HepG2 (cell line): ENCODE measurements at regions not wholly inside any gene's neighbourhood (a gene's known extent, or its start where the extent isn't known, plus 50 kb on each side); places are given as distances from the start of the nearest gene placed in this dataset.

Experiments used
- ATAC-seq: fragments of 200-7000 bp; cut with Tn5 transposase; 3 replicates; pipeline ENCODE4 v1.9.1; 2020; ENCODE audit warnings: mild to moderate bottlenecking, moderate library complexity
- BruUV-seq: library from RNA; stranded (reverse); fragments of 400-500 nt; replicated peaks from 2 replicates; lab custom pipeline; 2021; lab: Mats Ljungman, UMichigan
- CTCF ChIA-PET: fragments of 300-600 bp; formaldehyde crosslinking; extraction: SDS; loops from one replicate; lab custom pipeline; 2021; ENCODE audit warnings: low total read pairs, inconsistent platforms, low intra/inter-chr PET ratio; lab: Yijun Ruan, JAX
- POLR2A ChIA-PET: fragments of 350-600 bp; sonication (Branson Sonifier 250); formaldehyde crosslinking; loops from one replicate; lab custom pipeline; 2020; ENCODE audit warnings: antibody characterized with exemption, inconsistent platforms; lab: Yijun Ruan, JAX
- DNase-seq: peaks from one replicate; pipeline ENCODE4 v3.0.0-alpha.2; 2015; ENCODE audit warnings: low spot score
- FAIRE-seq: peaks from 3 replicates; lab custom pipeline; 2011; peaks lifted over from hg19 to GRCh38; lab: Jason Lieb, UNC
- H2AFZ ChIP-seq: one replicate; pipeline ENCODE4 v1.6.1; 2011; ENCODE audit warnings: low read length, inconsistent platforms
- H3K27ac ChIP-seq: fragments of 300-600 bp; 3 replicates; pipeline ENCODE4 v1.8.0; 2011; ENCODE audit warnings: mixed run types, mild to moderate bottlenecking, mixed read lengths, low read length, inconsistent platforms; ENCODE audit not compliant: insufficient read depth; ENCODE audit errors: extremely low read length
- H3K27me3 ChIP-seq, 2 experiments: fragments of 200-600 bp in 1 of 2; 2 replicates in 1 of 2; 3 replicates in 1 of 2; pipeline versions ENCODE4 v1.6.0 to v1.8.0; 2011; ENCODE audit warnings: low read length in 2 of 2, mild to moderate bottlenecking in 2 of 2, moderate library complexity in 2 of 2, inconsistent platforms in 1 of 2; ENCODE audit not compliant: insufficient read depth in 2 of 2, control insufficient read depth in 1 of 2
- H3K36me3 ChIP-seq, 2 experiments: fragments of 200-600 bp in 1 of 2; replicated peaks in 1 of 2; 2 replicates in 1 of 2; 3 replicates in 1 of 2; pipeline versions ENCODE4 v1.5.1 to v1.8.0; 2011; ENCODE audit warnings: low read length in 2 of 2, inconsistent platforms in 1 of 2; ENCODE audit not compliant: insufficient read depth in 2 of 2, control insufficient read depth in 1 of 2
- H3K4me1 ChIP-seq: 2 replicates; pipeline ENCODE4 v1.5.1; 2012; ENCODE audit warnings: low read length, inconsistent platforms; ENCODE audit not compliant: insufficient read depth
- H3K4me2 ChIP-seq: 2 replicates; pipeline ENCODE4 v1.6.0; 2011; ENCODE audit warnings: low read depth, low read length, inconsistent platforms
- H3K4me3 ChIP-seq, 3 experiments: fragments of 200-600 bp in 1 of 3; sonication (generic), shearing (Covaris generic) in 1 of 3; replicated peaks in 1 of 3; 2 replicates each; pipeline ENCODE4 v1.5.1; 2011 to 2016; ENCODE audit warnings: low read length in 3 of 3, inconsistent platforms in 2 of 3, low read depth in 2 of 3, mild to moderate bottlenecking in 2 of 3, control low read depth in 1 of 3, mixed read lengths in 1 of 3; ENCODE audit not compliant: insufficient read depth in 1 of 3
- H3K79me2 ChIP-seq: one replicate; pipeline ENCODE4 v1.6.1; 2011; ENCODE audit warnings: low read length, inconsistent platforms; ENCODE audit not compliant: insufficient read depth
- H3K9ac ChIP-seq: 2 replicates; pipeline ENCODE4 v1.6.0; 2011; ENCODE audit warnings: mild to moderate bottlenecking, low read depth, low read length, inconsistent platforms; ENCODE audit not compliant: insufficient read depth
- H3K9me3 ChIP-seq: 2 replicates; pipeline ENCODE4 v1.5.1; 2012; ENCODE audit warnings: mild to moderate bottlenecking, low read length
- H4K20me1 ChIP-seq: 2 replicates; pipeline ENCODE4 v1.6.0; 2011; ENCODE audit warnings: inconsistent platforms, mild to moderate bottlenecking, low read length, moderate library complexity; ENCODE audit not compliant: insufficient read depth
- EED ChIP-seq: sonication (generic); formaldehyde crosslinking; IDR thresholded peaks from 2 replicates; pipeline ENCODE4 v1.5.0; 2020; ENCODE audit warnings: mild to moderate bottlenecking, missing genetic modification reagents
- IKZF4 ChIP-seq: sonication (generic); formaldehyde crosslinking; IDR thresholded peaks from 2 replicates; pipeline ENCODE4 v1.5.1; 2020; ENCODE audit warnings: borderline replicate concordance, mild to moderate bottlenecking, low read depth, missing genetic modification reagents; ENCODE audit errors: not compliant biosample characterization
- PAWR ChIP-seq: sonication (generic); formaldehyde crosslinking; IDR thresholded peaks from 2 replicates; pipeline ENCODE4 v1.4.0; 2020; ENCODE audit warnings: missing genetic modification reagents, mild to moderate bottlenecking, borderline replicate concordance
- REPIN1 ChIP-seq: sonication (generic); formaldehyde crosslinking; IDR thresholded peaks from 2 replicates; pipeline ENCODE4 v1.8.0; 2022; ENCODE audit warnings: missing genetic modification reagents, low read depth, mild to moderate bottlenecking, borderline replicate concordance
- ZBTB21 ChIP-seq: sonication (generic); formaldehyde crosslinking; IDR thresholded peaks from 2 replicates; pipeline ENCODE4 v1.4.0; 2020; ENCODE audit warnings: missing genetic modification reagents
- ZFYVE20 ChIP-seq: sonication (generic); formaldehyde crosslinking; IDR thresholded peaks from 2 replicates; pipeline ENCODE4 v1.8.0; 2023; ENCODE audit warnings: low read depth, mild to moderate bottlenecking, moderate library complexity, missing genetic modification reagents, borderline replicate concordance
- ZNF232 ChIP-seq: sonication (generic); formaldehyde crosslinking; IDR thresholded peaks from 2 replicates; pipeline ENCODE4 v1.4.0; 2020; ENCODE audit warnings: missing genetic modification reagents, borderline replicate concordance
- ZNF556 ChIP-seq: sonication (generic); formaldehyde crosslinking; IDR thresholded peaks from 2 replicates; pipeline ENCODE4 v1.4.0; 2020; ENCODE audit warnings: mild to moderate bottlenecking, missing genetic modification reagents, borderline replicate concordance
- ZNF761 ChIP-seq: sonication (generic); formaldehyde crosslinking; conservative IDR thresholded peaks from 2 replicates; pipeline ENCODE4 v1.4.0; 2020; ENCODE audit warnings: mild to moderate bottlenecking, missing genetic modification reagents
- WGBS: methylation state at CpG from one replicate; pipeline ENCODE4 v1.1.6; 2017; ENCODE audit warnings: low lambda C conversion rate; 5-methylcytosine and 5-hydroxymethylcytosine counted together
- in situ Hi-C: cut with HindIII; loops from 2 replicates; pipeline ENCODE4 v1.10.0; 2017; ENCODE audit warnings: low pct_unique_long_range_greater_than_20kb; ENCODE audit not compliant: extremely low pct_ligation_motif_present
- intact Hi-C: fragments of 100-400 bp; cut with micrococcal nuclease; formaldehyde crosslinking; loops from one replicate; pipeline ENCODE4 v1.10.0; 2022; ENCODE audit not compliant: unreplicated experiment
- TF ChIP-seq, protein P1 (sequence below): sonication (generic); formaldehyde crosslinking; IDR thresholded peaks from 2 replicates; pipeline ENCODE4 v1.5.0; 2020; ENCODE audit warnings: mild to moderate bottlenecking, missing genetic modification reagents
- TF ChIP-seq, protein P2 (sequence below): sonication (generic); formaldehyde crosslinking; IDR thresholded peaks from 2 replicates; pipeline ENCODE4; 2020; ENCODE audit warnings: missing genetic modification reagents, mild to moderate bottlenecking, borderline replicate concordance

DNA sequence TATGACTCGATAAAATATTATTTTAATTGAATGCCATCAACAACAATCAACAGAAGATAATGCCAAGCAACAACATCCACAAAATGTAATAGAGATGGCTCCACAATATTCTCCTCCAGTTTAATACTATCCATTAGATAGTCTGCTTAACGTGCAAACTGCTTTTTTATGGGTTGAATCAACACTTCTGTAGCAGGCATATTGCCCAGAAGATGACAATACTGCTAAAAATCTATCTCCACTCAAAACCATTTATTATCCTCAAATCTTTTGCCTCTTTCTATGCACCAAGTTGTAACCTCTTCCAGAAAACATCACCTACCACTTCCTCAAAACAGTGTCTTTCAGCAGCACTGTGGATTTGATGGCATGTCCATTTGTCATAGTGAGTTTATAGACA is 295.7 kb upstream of the LMCD1 start:
- FAIRE-seq = no peak

DNA sequence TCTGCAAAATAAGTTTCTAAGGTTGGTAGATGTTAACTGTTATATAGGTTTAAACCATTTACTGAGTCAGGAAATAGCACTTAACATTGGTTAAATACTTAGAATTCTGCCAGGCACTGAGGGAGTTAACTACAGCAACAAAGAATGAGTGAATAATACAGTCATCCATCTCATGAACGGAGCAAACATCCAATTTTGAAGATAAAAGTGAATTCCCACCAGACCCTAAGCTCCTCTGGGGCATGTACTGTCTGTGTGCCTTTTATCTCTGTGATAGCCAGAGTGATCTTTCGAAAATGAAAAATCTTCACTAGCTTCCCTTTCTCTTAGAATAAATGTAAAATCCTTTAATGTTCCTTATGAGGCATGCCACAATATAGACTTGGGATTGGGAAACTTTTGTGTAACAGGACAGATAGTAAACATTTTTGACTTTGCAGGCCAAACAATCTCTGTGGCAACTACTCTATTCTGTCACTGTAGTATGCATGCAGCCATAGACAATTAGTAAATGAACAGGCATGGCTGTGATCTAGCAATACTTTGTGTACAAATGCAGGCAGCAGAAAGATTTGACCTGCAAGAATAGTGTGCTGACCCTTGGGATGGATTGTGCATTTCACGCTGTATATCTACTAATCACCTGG is 294.5 kb upstream of the LMCD1 start:
- in situ Hi-C loops (no loop called here), intact Hi-C loops (no loop called here)
- POLR2A ChIA-PET = no interaction called here
- no TSS peak for BruUV-seq
- H3K4me3 ChIP-seq = no peak overlapping the region
- peaks cover 0 to 3% of the 10 kb centered on the region in 2 experiments; a peak in 2 of 5 replicates for H3K27me3 ChIP-seq
- no peaks in the 10 kb centered on the region for H4K20me1 ChIP-seq
- 35% methylated on average over 3 of the region's 3 CpGs for WGBS
- H3K9ac ChIP-seq = no peak overlapping the region
- H3K4me1 ChIP-seq = no peaks in the 10 kb centered on the region
- ATAC-seq = no peak
- H3K4me2 ChIP-seq = no peak overlapping the region
- no peak for FAIRE-seq
- no peak overlapping the region for H2AFZ ChIP-seq
- CTCF ChIA-PET = no interaction called here
- H3K27ac ChIP-seq = no peak overlapping the region
- DNase-seq = no peak
- H3K79me2 ChIP-seq = no peaks in the 10 kb centered on the region
- no peaks in the 10 kb centered on the region for H3K9me3 ChIP-seq
- no peaks in the 10 kb centered on the region for H3K36me3 ChIP-seq
- TF ChIP-seq IKZF4 (CRISPR knock-in tag) (no peak), ZNF556 (CRISPR knock-in tag) (no peak), REPIN1 (CRISPR knock-in tag) (no peak), ZNF761 (no peak), ZNF232 (CRISPR knock-in tag) (no peak), ZBTB21 (no peak), PAWR (CRISPR knock-in tag) (no peak), ZFYVE20 (CRISPR knock-in tag) (no peak), EED (no peak)
- TF ChIP-seq, protein P1, sequence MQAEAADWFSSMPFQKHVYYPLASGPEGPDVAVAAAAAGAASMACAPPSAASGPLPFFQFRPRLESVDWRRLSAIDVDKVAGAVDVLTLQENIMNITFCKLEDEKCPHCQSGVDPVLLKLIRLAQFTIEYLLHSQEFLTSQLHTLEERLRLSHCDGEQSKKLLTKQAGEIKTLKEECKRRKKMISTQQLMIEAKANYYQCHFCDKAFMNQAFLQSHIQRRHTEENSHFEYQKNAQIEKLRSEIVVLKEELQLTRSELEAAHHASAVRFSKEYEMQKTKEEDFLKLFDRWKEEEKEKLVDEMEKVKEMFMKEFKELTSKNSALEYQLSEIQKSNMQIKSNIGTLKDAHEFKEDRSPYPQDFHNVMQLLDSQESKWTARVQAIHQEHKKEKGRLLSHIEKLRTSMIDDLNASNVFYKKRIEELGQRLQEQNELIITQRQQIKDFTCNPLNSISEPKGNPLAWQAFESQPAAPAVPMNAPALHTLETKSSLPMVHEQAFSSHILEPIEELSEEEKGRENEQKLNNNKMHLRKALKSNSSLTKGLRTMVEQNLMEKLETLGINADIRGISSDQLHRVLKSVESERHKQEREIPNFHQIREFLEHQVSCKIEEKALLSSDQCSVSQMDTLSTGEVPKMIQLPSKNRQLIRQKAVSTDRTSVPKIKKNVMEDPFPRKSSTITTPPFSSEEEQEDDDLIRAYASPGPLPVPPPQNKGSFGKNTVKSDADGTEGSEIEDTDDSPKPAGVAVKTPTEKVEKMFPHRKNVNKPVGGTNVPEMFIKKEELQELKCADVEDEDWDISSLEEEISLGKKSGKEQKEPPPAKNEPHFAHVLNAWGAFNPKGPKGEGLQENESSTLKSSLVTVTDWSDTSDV = no peak

More for the DNA sequence above, 295.7 kb upstream of the LMCD1 start:
- TF ChIP-seq, protein P2, sequence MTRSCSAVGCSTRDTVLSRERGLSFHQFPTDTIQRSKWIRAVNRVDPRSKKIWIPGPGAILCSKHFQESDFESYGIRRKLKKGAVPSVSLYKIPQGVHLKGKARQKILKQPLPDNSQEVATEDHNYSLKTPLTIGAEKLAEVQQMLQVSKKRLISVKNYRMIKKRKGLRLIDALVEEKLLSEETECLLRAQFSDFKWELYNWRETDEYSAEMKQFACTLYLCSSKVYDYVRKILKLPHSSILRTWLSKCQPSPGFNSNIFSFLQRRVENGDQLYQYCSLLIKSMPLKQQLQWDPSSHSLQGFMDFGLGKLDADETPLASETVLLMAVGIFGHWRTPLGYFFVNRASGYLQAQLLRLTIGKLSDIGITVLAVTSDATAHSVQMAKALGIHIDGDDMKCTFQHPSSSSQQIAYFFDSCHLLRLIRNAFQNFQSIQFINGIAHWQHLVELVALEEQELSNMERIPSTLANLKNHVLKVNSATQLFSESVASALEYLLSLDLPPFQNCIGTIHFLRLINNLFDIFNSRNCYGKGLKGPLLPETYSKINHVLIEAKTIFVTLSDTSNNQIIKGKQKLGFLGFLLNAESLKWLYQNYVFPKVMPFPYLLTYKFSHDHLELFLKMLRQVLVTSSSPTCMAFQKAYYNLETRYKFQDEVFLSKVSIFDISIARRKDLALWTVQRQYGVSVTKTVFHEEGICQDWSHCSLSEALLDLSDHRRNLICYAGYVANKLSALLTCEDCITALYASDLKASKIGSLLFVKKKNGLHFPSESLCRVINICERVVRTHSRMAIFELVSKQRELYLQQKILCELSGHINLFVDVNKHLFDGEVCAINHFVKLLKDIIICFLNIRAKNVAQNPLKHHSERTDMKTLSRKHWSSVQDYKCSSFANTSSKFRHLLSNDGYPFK = no peak
- H3K36me3 ChIP-seq = no peaks in the 10 kb centered on the region
- H3K4me3 ChIP-seq = no peak overlapping the region
- no peak for DNase-seq
- H3K4me2 ChIP-seq = no peak overlapping the region
- no peak overlapping the region for H2AFZ ChIP-seq
- no peak overlapping the region for H3K27ac ChIP-seq
- in situ Hi-C loops = no loop called here
- no peaks in the 10 kb centered on the region for H4K20me1 ChIP-seq
- intact Hi-C loops = no loop called here
- WGBS = 0% methylated on average over 2 of the region's 2 CpGs
- peaks cover 0 to 3% of the 10 kb centered on the region in 2 experiments; a peak in 2 of 5 replicates for H3K27me3 ChIP-seq
- BruUV-seq = no TSS peak
- H3K4me1 ChIP-seq = no peaks in the 10 kb centered on the region
- no peaks in the 10 kb centered on the region for H3K79me2 ChIP-seq
- CTCF ChIA-PET = no interaction called here
- H3K9me3 ChIP-seq = no peaks in the 10 kb centered on the region
- no peak for ATAC-seq
- no peak overlapping the region for H3K9ac ChIP-seq
- POLR2A ChIA-PET = no interaction called here
